ENCODE measurements at regions not wholly inside any gene's neighbourhood (a gene's known extent, or its start where the extent isn't known, plus 50 kb on each side); places are given as distances from the start of the nearest gene placed in this dataset.
"Not testable (repeated sequence)": the region's sequence is repeated elsewhere in the genome, so short reads cannot be mapped to it uniquely, and the experiment has no call there.

GRCh38 chr16:66175636-66176035 lies 190.9 kb upstream of the CDH5 start:
- DNase-seq (ENCODE audit: low read depth in 4 of 4, low spot score in 1 of 4) = no peak

DNA sequence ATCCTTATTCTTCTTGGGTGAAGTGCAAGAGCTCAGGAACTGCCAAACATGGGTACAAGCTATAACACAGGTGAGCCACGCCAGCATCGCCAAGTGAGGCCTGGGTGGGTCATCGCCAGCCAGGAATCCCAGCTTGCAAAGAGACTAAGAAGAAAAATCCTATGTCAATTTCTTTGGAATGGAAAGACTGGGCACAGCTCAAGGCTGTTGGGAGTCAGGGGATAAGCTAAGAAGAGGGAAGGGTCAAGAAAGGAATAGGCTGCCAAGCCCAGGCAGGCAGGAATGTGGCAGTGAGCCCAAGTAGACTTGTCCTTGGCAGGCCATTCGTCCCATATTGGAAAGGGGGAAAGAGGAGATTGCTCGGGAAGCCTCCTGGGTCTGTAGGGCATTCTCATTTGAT lies 191.4 kb upstream of the CDH5 start:
- no peak for DNase-seq (ENCODE audit: low read depth in 4 of 4, low spot score in 1 of 4)

DNA sequence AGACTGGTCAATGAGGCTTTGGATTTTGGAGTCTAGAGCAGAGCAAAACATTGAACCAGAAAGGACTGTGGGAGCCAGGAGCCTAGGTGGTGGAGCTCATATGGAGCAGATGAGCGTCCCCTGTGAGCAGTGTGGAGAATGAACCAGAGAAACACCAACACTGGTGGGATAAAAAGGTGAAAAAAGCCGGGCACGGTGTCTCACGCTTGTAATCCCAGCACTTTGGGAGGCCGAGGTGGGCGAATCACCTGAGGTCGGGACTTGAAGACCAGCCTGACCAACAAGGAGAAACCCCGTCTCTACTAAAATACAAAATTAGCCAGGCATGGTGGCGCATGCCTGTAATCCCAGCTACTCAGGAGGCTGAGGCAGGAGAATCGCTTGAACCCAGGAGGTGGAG lies 192.7 kb upstream of the CDH5 start:
- DNase-seq (ENCODE audit: low read depth in 4 of 4, low spot score in 1 of 4) = not testable (repeated sequence)

DNA sequence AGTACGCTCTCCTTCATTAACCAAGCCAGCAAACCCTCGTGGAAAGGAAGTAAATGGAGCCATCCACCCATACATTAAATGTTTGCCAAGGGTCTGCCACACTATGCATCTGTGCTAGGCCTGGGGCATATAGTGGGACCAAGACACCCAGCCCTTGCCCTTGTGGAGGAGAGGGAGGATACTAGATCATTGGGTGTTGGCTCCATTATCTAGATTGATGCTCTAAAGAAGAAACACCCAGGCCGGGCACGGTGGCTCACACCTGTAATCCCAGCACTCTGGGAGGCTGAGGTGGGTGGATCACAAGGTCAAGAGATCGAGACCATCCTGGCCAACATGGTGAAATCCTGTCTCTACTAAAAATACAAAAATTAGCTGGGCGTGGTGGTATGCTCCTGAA lies 193.3 kb upstream of the CDH5 start:
- not testable (repeated sequence) for DNase-seq (ENCODE audit: low read depth in 4 of 4, low spot score in 1 of 4)

- no peak for DNase-seq (ENCODE audit: low read depth in 4 of 4, low spot score in 1 of 4)
Measured at GRCh38 chr16:66172463-66172862, 194.0 kb upstream of the CDH5 start.

GRCh38 chr16:66171578-66171977 lies 194.9 kb upstream of the CDH5 start:
- no peak for DNase-seq (ENCODE audit: low read depth in 4 of 4, low spot score in 1 of 4)

- DNase-seq (ENCODE audit: low read depth in 4 of 4, low spot score in 1 of 4) = no peak
Measured at GRCh38 chr16:66170989-66171388, 195.5 kb upstream of the CDH5 start.

- no peak for DNase-seq (ENCODE audit: low read depth in 4 of 4, low spot score in 1 of 4)
Measured at GRCh38 chr16:66169817-66170216, 196.7 kb upstream of the CDH5 start.

DNA sequence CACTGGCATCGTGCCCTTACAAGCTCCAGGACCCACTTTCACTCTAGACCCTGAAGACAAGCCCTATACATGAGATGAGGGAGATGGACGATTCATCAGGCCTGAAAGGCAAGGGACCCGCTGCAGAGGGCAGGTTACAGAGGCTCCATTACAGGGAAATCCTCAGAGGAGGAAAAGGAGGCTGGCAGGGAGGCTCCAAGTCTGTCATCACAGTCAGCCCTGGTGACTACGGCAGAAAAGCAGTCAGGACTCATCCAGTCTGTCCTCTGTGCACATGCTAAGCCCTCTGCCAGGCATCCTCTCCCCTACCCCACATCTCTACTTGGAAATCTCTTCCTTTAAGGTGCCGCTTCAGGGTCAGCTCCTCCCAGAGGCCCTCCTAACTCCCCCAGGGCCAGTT lies 197.7 kb upstream of the CDH5 start:
- no peak for DNase-seq (ENCODE audit: low read depth in 4 of 4, low spot score in 1 of 4)

- no peak for DNase-seq (ENCODE audit: low read depth in 4 of 4, low spot score in 1 of 4)
Measured at GRCh38 chr16:66167564-66168291, 198.8 kb upstream of the CDH5 start.

DNA sequence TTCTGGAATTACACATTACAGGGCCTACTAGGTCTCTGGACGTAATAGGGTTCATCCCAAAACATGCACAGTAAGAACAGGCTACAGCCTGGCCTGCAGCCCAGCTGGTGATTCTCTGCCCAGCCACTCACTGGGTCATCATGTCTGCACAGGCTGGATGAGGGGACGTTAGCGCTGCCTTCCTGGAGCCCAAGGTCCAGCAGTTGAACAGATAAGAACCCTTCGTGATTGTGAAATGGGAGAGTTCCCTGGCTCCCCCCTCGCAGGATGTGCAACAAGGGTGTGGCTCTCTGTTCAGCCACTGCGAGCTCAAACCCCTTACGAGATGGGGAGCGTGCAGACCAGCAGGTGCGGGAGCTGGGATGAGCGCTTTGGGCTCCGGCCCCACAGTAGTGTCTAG lies 200.0 kb upstream of the CDH5 start:
- no peak for DNase-seq (ENCODE audit: low read depth in 4 of 4, low spot score in 1 of 4)

GRCh38 chr16:66165879-66166278 lies 200.6 kb upstream of the CDH5 start:
- DNase-seq (ENCODE audit: low read depth in 4 of 4, low spot score in 1 of 4) = no peak

DNA sequence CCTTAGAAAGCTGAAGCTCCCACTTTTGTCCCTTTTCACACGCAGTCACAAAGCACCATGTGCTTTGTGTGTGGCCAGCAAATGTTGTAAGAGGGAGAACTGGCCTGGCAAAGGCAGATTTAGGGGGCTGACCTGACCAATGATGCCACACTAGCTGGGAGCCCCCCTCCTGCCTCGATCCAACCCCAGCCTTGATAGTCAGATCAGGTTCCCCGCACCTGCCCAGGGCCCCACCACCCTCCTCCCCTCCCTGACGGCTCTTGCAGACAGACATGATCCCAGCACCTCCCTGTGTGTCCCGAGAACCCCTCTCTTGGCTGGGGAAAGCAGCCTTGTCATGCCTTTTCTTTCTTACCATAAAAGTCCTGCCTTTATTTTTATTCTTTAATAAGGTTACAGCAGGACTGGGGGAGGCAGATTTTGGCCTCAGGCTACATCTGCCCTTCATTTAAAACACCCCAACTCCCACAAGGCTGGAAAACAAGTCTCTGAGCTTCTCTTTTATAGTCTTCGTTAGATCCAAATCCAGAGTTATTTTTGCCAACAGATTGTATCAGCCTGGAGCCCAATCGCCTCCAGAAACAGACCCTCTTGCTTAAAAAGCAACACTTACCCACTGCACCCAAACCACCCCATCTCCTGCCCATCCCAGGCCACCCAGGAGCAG lies 201.8 kb upstream of the CDH5 start:
- DNase-seq (ENCODE audit: low read depth in 4 of 4, low spot score in 1 of 4) = no peak

- no peak for DNase-seq (ENCODE audit: low read depth in 4 of 4, low spot score in 1 of 4)
Measured at GRCh38 chr16:66162821-66163220, 203.7 kb upstream of the CDH5 start.

GRCh38 chr16:66161942-66162341 lies 204.5 kb upstream of the CDH5 start:
- no peak for DNase-seq (ENCODE audit: low read depth in 4 of 4, low spot score in 1 of 4)

DNA sequence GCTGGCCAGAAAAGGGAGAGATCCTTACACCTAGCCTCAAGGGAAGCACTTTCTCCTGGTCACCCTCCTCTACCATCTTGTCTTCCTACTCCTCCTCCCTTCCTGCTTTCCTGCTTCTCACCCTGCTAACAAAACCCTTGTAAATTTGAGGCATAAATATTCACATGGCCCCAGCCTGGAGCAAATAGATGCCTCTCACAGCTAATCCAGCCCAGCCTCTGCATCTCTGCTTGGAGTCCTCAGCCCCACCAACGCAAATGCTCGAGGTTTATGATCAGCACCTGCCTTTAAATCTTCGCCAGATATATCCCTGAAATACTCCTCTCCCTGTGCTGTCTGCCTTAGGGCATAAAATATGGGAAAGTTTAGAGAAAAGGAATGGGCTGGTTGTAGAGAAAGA lies 205.2 kb upstream of the CDH5 start:
- no peak for DNase-seq (ENCODE audit: low read depth in 4 of 4, low spot score in 1 of 4)

DNA sequence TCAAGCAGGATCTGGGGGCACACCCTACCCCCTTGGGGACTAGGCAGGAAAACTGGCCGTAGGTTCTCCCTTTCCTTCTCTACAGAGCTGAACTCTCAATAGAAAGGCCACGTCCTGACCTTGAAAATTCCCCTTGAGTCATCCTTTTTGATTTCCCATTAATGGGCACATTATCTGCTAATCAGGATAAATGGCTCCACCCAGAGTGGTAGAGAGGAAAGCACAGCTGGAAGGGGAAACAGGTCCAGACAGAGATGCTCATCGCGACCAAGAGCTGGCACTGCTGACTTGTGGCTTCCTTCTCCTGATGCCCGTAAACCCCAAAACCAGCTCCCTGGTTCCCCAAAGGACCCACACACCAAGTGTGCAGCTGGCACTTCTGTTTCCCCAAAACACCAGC lies 206.5 kb upstream of the CDH5 start:
- DNase-seq (ENCODE audit: low read depth in 4 of 4, low spot score in 1 of 4) = no peak

- DNase-seq (ENCODE audit: low read depth in 4 of 4, low spot score in 1 of 4) = no peak
Measured at GRCh38 chr16:66156538-66156937, 210.0 kb upstream of the CDH5 start.

GRCh38 chr16:66155933-66156332 lies 210.6 kb upstream of the CDH5 start:
- no peak for DNase-seq (ENCODE audit: low read depth in 4 of 4, low spot score in 1 of 4)

DNA sequence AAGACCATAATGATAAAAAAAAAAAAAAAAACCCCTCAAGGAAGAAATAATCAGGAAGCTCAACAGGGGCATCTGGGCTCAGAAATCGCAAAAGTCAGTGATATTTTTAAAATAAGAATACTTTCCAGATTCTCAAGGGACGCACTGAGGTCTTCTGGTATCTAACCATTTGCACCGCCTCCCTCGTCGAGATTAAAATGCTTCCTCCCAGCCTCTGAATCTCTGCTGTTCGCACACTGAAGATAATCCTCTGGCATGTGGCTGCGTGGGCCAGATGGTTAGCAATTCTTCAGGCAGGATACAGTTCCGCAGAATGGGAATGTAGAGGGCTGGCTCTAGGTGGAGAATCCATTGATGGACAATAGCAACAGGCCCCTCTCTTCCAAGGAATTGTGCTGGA lies 211.7 kb upstream of the CDH5 start:
- DNase-seq (ENCODE audit: low read depth in 4 of 4, low spot score in 1 of 4) = no peak

GRCh38 chr16:66152823-66153393 lies 213.6 kb upstream of the CDH5 start:
- DNase-seq (ENCODE audit: low read depth in 4 of 4, low spot score in 1 of 4) = no peak

GRCh38 chr16:66152181-66152580 lies 214.3 kb upstream of the CDH5 start:
- no peak for DNase-seq (ENCODE audit: low read depth in 4 of 4, low spot score in 1 of 4)
